Smooth muscle cell (in vitro differentiated cells): ENCODE measurements at regions not wholly inside any gene's neighbourhood (a gene's known extent, or its start where the extent isn't known, plus 50 kb on each side); places are given as distances from the start of the nearest gene placed in this dataset.
A peak's percentile ranks its signal among the peaks of the same experiment; 100 is the strongest.

Source experiments
- DNase-seq: peaks from one replicate; lab custom pipeline; 2025; ENCODE audit not compliant: unreplicated experiment; lab: John Stamatoyannopoulos, UW
- H2AFZ ChIP-seq: fragments of 200-600 bp; sonication (generic); 2 replicates; pipeline ENCODE4 v1.6.0; 2016; ENCODE audit warnings: antibody characterized with exemption, low read depth, mild to moderate bottlenecking
- H3F3A ChIP-seq: fragments of 200-600 bp; sonication (generic); 2 replicates; pipeline ENCODE4 v1.6.0; 2017; ENCODE audit warnings: antibody characterized with exemption, low read depth
- H3K27ac ChIP-seq: fragments of 200-600 bp; sonication (generic); 2 replicates; pipeline ENCODE4 v1.5.1; 2016; ENCODE audit warnings: low read depth, mild to moderate bottlenecking
- H3K27me3 ChIP-seq: fragments of 200-600 bp; sonication (generic); 2 replicates; pipeline ENCODE4 v1.6.1; 2016; ENCODE audit warnings: low read depth, mild to moderate bottlenecking
- H3K36me3 ChIP-seq: fragments of 200-600 bp; sonication (generic); 2 replicates; pipeline ENCODE4 v1.5.1; 2016; ENCODE audit warnings: low read depth
- H3K4me1 ChIP-seq: fragments of 200-600 bp; sonication (generic); 2 replicates; pipeline ENCODE4 v1.5.1; 2016; ENCODE audit warnings: low read depth
- H3K4me2 ChIP-seq: fragments of 200-600 bp; sonication (generic); 2 replicates; pipeline ENCODE4 v1.6.0; 2016; ENCODE audit warnings: mild to moderate bottlenecking
- H3K4me3 ChIP-seq: fragments of 200-600 bp; sonication (generic); 2 replicates; pipeline ENCODE4 v1.5.1; 2016; ENCODE audit warnings: mild to moderate bottlenecking
- H3K79me2 ChIP-seq: fragments of 200-600 bp; sonication (generic); 2 replicates; pipeline ENCODE4 v1.6.0; 2016; ENCODE audit warnings: low read depth, mild to moderate bottlenecking
- H3K9ac ChIP-seq: fragments of 200-600 bp; sonication (generic); 2 replicates; pipeline ENCODE4 v1.6.0; 2016; ENCODE audit warnings: low read depth
- H3K9me3 ChIP-seq: fragments of 200-600 bp; sonication (generic); replicated peaks from 2 replicates; pipeline ENCODE4 v1.5.1; 2016; ENCODE audit warnings: low read depth
- H4K20me1 ChIP-seq: fragments of 200-600 bp; sonication (generic); 2 replicates; pipeline ENCODE4 v1.6.0; 2016; ENCODE audit warnings: low read depth
- WGBS: methylation state at CpG from one replicate; pipeline ENCODE4 v1.1.7; 2016; ENCODE audit warnings: low lambda C conversion rate; 5-methylcytosine and 5-hydroxymethylcytosine counted together
- TF ChIP-seq, protein P1 (sequence below): fragments of 200-600 bp; sonication (generic); IDR thresholded peaks from 2 replicates; pipeline ENCODE4 v1.5.1; 2017; ENCODE audit warnings: borderline replicate concordance, mild to moderate bottlenecking, antibody characterized with exemption; ENCODE audit not compliant: insufficient read depth, poor library complexity, severe bottlenecking

DNA sequence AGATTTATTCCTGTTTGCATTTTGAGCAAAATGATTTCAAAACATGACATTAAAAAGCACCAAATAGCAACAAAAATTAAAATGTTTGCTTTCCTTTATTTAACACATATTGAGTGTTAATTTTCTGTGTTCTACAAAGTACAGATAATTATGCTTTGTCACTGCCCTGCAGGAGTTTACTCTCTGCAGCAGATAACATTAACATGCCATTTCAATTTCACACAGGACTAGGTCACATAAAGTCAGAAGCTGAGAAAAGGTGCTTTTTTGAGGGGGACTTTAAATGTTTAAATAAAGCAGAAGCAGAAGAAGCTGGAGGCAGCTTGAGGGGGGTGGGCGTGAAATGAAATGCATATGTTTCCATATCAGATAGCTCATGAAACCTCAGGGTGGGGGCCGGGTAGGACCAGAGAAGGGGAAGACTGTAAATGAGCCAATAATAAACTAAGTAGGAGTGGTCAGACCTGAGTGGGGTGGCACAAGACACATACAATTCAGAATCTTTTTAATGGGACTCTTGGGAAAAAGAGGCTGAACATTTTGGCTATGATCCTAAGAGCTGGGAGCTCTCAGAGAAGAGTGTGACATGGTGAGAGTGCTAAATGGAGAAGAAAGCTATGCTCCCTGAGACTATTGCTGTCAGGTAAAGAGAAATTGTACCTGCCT, 387.5 kb downstream of the FAM170A start:
- no peaks in the 10 kb centered on the region for H3K79me2 ChIP-seq
- no peaks in the 10 kb centered on the region for H3K36me3 ChIP-seq
- WGBS: 69% methylated on average over 2 of the region's 2 CpGs
- TF ChIP-seq, protein P1, sequence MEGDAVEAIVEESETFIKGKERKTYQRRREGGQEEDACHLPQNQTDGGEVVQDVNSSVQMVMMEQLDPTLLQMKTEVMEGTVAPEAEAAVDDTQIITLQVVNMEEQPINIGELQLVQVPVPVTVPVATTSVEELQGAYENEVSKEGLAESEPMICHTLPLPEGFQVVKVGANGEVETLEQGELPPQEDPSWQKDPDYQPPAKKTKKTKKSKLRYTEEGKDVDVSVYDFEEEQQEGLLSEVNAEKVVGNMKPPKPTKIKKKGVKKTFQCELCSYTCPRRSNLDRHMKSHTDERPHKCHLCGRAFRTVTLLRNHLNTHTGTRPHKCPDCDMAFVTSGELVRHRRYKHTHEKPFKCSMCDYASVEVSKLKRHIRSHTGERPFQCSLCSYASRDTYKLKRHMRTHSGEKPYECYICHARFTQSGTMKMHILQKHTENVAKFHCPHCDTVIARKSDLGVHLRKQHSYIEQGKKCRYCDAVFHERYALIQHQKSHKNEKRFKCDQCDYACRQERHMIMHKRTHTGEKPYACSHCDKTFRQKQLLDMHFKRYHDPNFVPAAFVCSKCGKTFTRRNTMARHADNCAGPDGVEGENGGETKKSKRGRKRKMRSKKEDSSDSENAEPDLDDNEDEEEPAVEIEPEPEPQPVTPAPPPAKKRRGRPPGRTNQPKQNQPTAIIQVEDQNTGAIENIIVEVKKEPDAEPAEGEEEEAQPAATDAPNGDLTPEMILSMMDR: no peak
- peak overlapping the region; percentile 42 for H3K4me2 ChIP-seq
- no peaks in the 10 kb centered on the region for H4K20me1 ChIP-seq
- no peaks in the 10 kb centered on the region for H3K27me3 ChIP-seq
- H3K4me3 ChIP-seq: no peak overlapping the region
- no peaks in the 10 kb centered on the region for H3K9me3 ChIP-seq
- H3K27ac ChIP-seq: no peak overlapping the region
- H2AFZ ChIP-seq: no peak overlapping the region
- no peaks in the 10 kb centered on the region for H3F3A ChIP-seq
- no peaks in the 10 kb centered on the region for H3K4me1 ChIP-seq
- no peak for DNase-seq
- H3K9ac ChIP-seq: no peak overlapping the region

DNA sequence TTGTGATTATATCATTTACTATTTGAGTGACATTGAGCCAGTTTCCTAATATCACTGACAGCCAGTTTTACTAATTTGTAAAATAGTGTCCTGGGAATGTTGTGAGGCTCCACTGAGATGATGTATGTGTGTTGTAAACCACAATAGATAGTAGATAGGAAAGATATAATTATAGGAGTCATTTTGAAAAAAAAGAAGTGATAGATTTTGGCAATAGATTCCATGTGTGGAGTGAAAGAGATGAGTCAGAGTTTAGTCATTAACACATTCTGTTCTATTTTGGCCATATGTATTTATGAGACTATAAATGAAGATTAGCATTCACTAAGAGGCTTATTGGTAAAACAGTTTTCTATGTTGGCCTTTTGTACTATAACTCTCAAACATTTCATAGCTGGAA, 388.2 kb downstream of the FAM170A start:
- H3K27me3 ChIP-seq: no peaks in the 10 kb centered on the region
- H3K9me3 ChIP-seq: no peaks in the 10 kb centered on the region
- H3K27ac ChIP-seq: no peak overlapping the region
- no peaks in the 10 kb centered on the region for H3K4me1 ChIP-seq
- H3K4me3 ChIP-seq: no peak overlapping the region
- H3K9ac ChIP-seq: no peak overlapping the region
- no peaks in the 10 kb centered on the region for H3K36me3 ChIP-seq
- TF ChIP-seq, protein P1: no peak
- no peak overlapping the region for H2AFZ ChIP-seq
- H3K79me2 ChIP-seq: no peaks in the 10 kb centered on the region
- DNase-seq: no peak
- peak overlapping the region; percentile 42 for H3K4me2 ChIP-seq
- no peaks in the 10 kb centered on the region for H3F3A ChIP-seq
- no peaks in the 10 kb centered on the region for H4K20me1 ChIP-seq

DNA sequence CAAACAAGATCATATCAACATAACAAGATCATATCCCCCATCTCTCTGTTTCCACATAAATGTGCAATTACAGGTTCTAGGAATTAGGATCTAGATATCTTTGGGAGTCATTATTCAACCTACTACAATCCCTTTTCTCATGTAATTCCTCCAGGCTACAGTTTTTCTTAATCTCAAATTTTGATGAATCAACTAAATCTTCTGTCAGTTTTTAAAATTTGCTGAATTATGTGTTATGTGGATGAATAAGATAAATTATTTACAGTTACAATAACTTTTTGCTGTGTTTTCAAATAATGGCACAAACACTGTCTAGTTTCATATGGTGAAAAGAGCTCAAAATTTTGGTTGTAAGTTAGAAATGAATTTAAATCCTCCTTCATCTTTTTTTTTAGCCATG, 405.8 kb downstream of the FAM170A start:
- TF ChIP-seq, protein P1: no peak
- H3K9me3 ChIP-seq: no peaks in the 10 kb centered on the region
- no peaks in the 10 kb centered on the region for H3K79me2 ChIP-seq
- H3F3A ChIP-seq: no peaks in the 10 kb centered on the region
- no peak overlapping the region for H3K9ac ChIP-seq
- H3K36me3 ChIP-seq: no peaks in the 10 kb centered on the region
- no peak overlapping the region for H3K4me3 ChIP-seq
- H3K27me3 ChIP-seq: no peaks in the 10 kb centered on the region
- H4K20me1 ChIP-seq: no peaks in the 10 kb centered on the region
- H3K4me1 ChIP-seq: no peaks in the 10 kb centered on the region
- H3K4me2 ChIP-seq: no peak overlapping the region
- H2AFZ ChIP-seq: no peak overlapping the region
- H3K27ac ChIP-seq: no peak overlapping the region
- no peak for DNase-seq

DNA sequence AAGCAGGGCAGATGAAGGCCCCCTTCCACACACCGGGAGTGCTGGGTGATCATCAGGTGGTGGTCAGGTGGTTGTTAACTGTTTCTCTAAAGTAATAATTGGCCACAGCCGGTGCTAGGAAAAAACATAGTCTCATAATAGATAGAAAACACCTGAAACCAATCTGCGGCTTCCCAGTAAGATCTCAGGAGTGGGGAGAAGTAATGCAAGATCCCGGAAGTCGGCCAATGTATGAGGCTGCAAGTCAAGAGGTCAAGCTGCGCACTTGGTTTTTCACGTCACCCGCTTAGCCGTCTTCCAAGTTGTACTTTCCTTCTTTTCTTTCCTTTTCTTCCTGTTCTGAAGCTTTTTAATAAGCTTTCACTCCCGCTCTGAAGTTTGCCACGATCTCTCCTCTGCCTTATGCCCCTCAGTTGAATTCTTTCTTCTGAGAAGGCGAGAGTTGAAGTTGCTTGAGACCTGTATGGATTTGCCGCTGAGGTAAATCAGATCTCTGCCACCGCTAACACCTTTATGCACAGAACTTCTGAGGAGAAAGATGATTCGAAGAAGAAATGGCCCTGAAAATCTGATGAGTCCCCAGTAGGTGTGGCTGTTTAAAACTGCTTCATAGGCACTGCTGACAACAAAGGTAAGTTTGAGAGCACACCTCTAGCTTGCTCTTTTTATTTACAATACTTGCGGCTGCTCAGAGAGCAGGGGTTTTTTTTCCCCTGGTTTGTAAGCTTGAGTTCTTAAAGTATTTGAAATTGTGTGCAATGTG, 406.6 kb downstream of the FAM170A start:
- Histone ChIP-seq H3K4me3 (no peak overlapping the region), H3K4me2 (no peak overlapping the region), H3K79me2 (no peaks in the 10 kb centered on the region), H3K9ac (no peak overlapping the region), H3K36me3 (no peaks in the 10 kb centered on the region), H3K9me3 (no peaks in the 10 kb centered on the region), H3F3A (no peaks in the 10 kb centered on the region), H3K27me3 (no peaks in the 10 kb centered on the region), H3K4me1 (no peaks in the 10 kb centered on the region), H2AFZ (no peak overlapping the region), H3K27ac (no peak overlapping the region), H4K20me1 (no peaks in the 10 kb centered on the region)
- 92% methylated on average over 16 of the region's 16 CpGs for WGBS
- DNase-seq: no peak
- TF ChIP-seq, protein P1: no peak
